ENCODE measurements at regions not wholly inside any gene's neighbourhood (a gene's known extent, or its start where the extent isn't known, plus 50 kb on each side); places are given as distances from the start of the nearest gene placed in this dataset.

DNA sequence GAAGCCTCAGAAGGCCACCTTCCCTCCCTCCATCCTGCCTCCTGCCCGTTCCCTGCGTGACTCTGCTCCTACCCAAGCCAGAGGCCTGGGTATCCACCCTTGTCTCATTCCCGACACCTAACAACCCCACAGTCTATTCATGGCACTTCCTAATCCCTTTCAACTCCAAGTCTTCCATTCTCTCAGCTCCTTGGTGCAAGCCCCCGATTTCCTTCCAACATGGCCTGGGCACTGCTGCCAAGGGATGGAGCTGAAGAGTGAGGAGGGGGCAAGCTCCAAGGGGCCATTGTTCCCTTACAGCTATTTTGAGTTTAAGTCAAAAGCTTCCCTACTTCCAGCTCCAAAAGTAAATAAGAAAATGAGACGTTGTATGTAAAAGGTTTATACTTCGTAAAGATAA is 84.8 kb upstream of the ASB18 start:
- TF ChIP-seq GABPA (IDR thresholded peaks at IDR 0.05; ENCODE audit: low read depth) (no peak), POLR2AphosphoS5 (IDR thresholded peaks at IDR 0.05; ENCODE audit: low read depth) (no peak), SPI1 (IDR thresholded peaks at IDR 0.05; ENCODE audit: borderline replicate concordance, low read depth) (no peak)
- TF ChIP-seq, protein P1, sequence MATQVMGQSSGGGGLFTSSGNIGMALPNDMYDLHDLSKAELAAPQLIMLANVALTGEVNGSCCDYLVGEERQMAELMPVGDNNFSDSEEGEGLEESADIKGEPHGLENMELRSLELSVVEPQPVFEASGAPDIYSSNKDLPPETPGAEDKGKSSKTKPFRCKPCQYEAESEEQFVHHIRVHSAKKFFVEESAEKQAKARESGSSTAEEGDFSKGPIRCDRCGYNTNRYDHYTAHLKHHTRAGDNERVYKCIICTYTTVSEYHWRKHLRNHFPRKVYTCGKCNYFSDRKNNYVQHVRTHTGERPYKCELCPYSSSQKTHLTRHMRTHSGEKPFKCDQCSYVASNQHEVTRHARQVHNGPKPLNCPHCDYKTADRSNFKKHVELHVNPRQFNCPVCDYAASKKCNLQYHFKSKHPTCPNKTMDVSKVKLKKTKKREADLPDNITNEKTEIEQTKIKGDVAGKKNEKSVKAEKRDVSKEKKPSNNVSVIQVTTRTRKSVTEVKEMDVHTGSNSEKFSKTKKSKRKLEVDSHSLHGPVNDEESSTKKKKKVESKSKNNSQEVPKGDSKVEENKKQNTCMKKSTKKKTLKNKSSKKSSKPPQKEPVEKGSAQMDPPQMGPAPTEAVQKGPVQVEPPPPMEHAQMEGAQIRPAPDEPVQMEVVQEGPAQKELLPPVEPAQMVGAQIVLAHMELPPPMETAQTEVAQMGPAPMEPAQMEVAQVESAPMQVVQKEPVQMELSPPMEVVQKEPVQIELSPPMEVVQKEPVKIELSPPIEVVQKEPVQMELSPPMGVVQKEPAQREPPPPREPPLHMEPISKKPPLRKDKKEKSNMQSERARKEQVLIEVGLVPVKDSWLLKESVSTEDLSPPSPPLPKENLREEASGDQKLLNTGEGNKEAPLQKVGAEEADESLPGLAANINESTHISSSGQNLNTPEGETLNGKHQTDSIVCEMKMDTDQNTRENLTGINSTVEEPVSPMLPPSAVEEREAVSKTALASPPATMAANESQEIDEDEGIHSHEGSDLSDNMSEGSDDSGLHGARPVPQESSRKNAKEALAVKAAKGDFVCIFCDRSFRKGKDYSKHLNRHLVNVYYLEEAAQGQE (IDR thresholded peaks at IDR 0.05; ENCODE audit: insufficient replicate concordance, low read depth), result no peak
- TF ChIP-seq, protein P2, sequence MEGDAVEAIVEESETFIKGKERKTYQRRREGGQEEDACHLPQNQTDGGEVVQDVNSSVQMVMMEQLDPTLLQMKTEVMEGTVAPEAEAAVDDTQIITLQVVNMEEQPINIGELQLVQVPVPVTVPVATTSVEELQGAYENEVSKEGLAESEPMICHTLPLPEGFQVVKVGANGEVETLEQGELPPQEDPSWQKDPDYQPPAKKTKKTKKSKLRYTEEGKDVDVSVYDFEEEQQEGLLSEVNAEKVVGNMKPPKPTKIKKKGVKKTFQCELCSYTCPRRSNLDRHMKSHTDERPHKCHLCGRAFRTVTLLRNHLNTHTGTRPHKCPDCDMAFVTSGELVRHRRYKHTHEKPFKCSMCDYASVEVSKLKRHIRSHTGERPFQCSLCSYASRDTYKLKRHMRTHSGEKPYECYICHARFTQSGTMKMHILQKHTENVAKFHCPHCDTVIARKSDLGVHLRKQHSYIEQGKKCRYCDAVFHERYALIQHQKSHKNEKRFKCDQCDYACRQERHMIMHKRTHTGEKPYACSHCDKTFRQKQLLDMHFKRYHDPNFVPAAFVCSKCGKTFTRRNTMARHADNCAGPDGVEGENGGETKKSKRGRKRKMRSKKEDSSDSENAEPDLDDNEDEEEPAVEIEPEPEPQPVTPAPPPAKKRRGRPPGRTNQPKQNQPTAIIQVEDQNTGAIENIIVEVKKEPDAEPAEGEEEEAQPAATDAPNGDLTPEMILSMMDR (IDR thresholded peaks at IDR 0.05; ENCODE audit: insufficient read depth, low read length), result no peak
- H3K27ac ChIP-seq (replicated peaks), result no peak overlapping the region
- H3K27me3 ChIP-seq (ENCODE audit: insufficient read depth, poor library complexity, severe bottlenecking), result no peaks in the 10 kb centered on the region
- DNase-seq (ENCODE audit: low read depth in 1 of 2, low spot score in 1 of 2), result no peak
- H3K4me3 ChIP-seq (replicated peaks; ENCODE audit: insufficient read depth, low read length), result no peak overlapping the region

DNA sequence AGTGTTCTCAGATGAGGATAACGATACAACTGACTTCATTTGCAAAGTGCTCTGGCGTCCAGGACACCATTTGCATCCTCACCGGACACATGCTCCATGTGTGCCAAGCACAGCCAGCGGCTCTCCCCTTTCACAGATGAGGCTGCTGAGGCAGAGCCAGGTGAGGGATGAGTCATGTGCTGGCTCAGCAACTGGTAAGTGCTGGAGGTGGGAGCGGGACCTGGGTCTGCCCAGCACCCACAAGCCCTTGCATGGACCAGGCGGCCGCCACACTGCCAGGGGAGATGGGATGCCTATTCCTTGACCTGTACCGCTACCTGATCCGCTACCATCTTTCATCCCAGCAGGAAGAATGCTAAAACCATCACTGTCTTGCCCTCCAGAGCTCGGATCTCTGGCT is 86.2 kb upstream of the ASB18 start:
- no peak for DNase-seq (ENCODE audit: low read depth in 1 of 2, low spot score in 1 of 2)
- Histone ChIP-seq H3K27ac (replicated peaks) (no peak overlapping the region), H3K4me3 (replicated peaks; ENCODE audit: insufficient read depth, low read length) (no peak overlapping the region), H3K27me3 (ENCODE audit: insufficient read depth, poor library complexity, severe bottlenecking) (no peaks in the 10 kb centered on the region)
- no peak for TF ChIP-seq GABPA (IDR thresholded peaks at IDR 0.05; ENCODE audit: low read depth)
- TF ChIP-seq SPI1 (IDR thresholded peaks at IDR 0.05; ENCODE audit: borderline replicate concordance, low read depth), result no peak
- no peak for TF ChIP-seq POLR2AphosphoS5 (IDR thresholded peaks at IDR 0.05; ENCODE audit: low read depth)
- TF ChIP-seq, protein P1 (IDR thresholded peaks at IDR 0.05; ENCODE audit: insufficient replicate concordance, low read depth), result no peak
- TF ChIP-seq, protein P2 (IDR thresholded peaks at IDR 0.05; ENCODE audit: insufficient read depth, low read length), result no peak

DNA sequence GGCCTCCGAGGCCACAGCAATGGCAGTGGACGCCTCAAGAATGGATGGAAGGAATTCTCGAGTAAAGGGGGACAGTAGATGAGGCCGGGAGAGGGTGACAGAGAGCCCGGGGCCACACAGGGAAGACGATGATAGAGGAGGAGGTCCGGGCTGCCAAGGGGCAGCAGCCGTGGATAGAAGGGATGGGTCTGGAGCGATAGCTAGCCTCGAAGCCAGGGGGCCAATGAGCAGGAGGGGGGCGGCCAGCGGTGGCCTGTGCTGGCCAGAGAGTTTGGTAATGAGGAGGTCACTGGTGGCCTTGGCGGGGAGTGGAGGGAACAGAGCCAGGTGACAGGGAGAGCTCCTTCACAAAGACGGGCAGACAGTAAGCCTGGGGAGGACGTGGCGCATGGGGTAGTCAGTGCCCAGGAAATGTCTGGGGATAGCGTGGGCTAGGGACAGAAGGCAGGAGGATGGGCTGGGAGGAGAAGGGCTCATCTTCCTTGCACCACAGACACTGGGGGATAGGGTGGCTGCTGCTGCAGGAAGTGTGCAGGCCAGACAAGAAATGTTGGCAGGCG is 87.8 kb upstream of the ASB18 start:
- no peak for TF ChIP-seq SPI1 (IDR thresholded peaks at IDR 0.05; ENCODE audit: borderline replicate concordance, low read depth)
- TF ChIP-seq, protein P1 (IDR thresholded peaks at IDR 0.05; ENCODE audit: insufficient replicate concordance, low read depth), result no peak
- TF ChIP-seq GABPA (IDR thresholded peaks at IDR 0.05; ENCODE audit: low read depth), result no peak
- TF ChIP-seq, protein P2 (IDR thresholded peaks at IDR 0.05; ENCODE audit: insufficient read depth, low read length), result no peak
- TF ChIP-seq POLR2AphosphoS5 (IDR thresholded peaks at IDR 0.05; ENCODE audit: low read depth), result no peak

More for the DNA sequence above, 87.8 kb upstream of the ASB18 start:
- Histone ChIP-seq H3K27ac (replicated peaks) (no peak overlapping the region), H3K4me3 (replicated peaks; ENCODE audit: insufficient read depth, low read length) (no peak overlapping the region), H3K27me3 (ENCODE audit: insufficient read depth, poor library complexity, severe bottlenecking) (no peaks in the 10 kb centered on the region)
- DNase-seq (ENCODE audit: low read depth in 1 of 2, low spot score in 1 of 2), result no peak

All from HL-60 (cell line).